B cell (primary cell): ENCODE measurements at regions not wholly inside any gene's neighbourhood (a gene's known extent, or its start where the extent isn't known, plus 50 kb on each side); places are given as distances from the start of the nearest gene placed in this dataset.

ENCODE experiments used
- CTCF ChIP-seq: fragments of 200-600 bp; IDR thresholded peaks from one replicate; pipeline ENCODE4 v1.8.0; 2022; ENCODE audit warnings: antibody characterized with exemption, mild to moderate bottlenecking
- EZH2 ChIP-seq: IDR thresholded peaks from 2 replicates; pipeline ENCODE4 v1.6.1; 2012; ENCODE audit warnings: borderline replicate concordance, low read depth, mild to moderate bottlenecking, moderate library complexity, low read length; ENCODE audit not compliant: insufficient read depth, poor library complexity, severe bottlenecking

GRCh38 chr18:51541230-51541629, 343.7 kb upstream of the MEX3C start:
- no peak for TF ChIP-seq CTCF
- TF ChIP-seq EZH2: no peak
